ENCODE measurements at regions not wholly inside any gene's neighbourhood (a gene's known extent, or its start where the extent isn't known, plus 50 kb on each side); places are given as distances from the start of the nearest gene placed in this dataset.

GRCh38 chr2:187124529-187124928 is 275.6 kb upstream of the ZSWIM2 start:
- Histone ChIP-seq H3K79me2 (ENCODE audit: control insufficient read depth, insufficient read depth, low read length) (no peaks in the 10 kb centered on the region), H3K4me3 (ENCODE audit: control insufficient read depth in 2 of 3, extremely low read depth in 1 of 3, insufficient read depth in 2 of 3, low read depth in 1 of 3, low read length in 3 of 3) (no peak overlapping the region), H3K4me2 (ENCODE audit: control insufficient read depth, extremely low read depth, insufficient read depth, low read depth, low read length) (no peak overlapping the region), H2AFZ (ENCODE audit: control insufficient read depth, low read length) (no peak overlapping the region), H3K9ac (ENCODE audit: control insufficient read depth, extremely low read depth, insufficient read depth, low read length) (no peak overlapping the region), H3K4me1 (ENCODE audit: control insufficient read depth, extremely low read depth, insufficient read depth, low read length) (no peaks in the 10 kb centered on the region), H3K27me3 (ENCODE audit: control insufficient read depth, extremely low read depth, insufficient read depth, low read length) (no peaks in the 10 kb centered on the region), H3K9me3 (ENCODE audit: control insufficient read depth, low read depth, low read length) (no peaks in the 10 kb centered on the region), H4K20me1 (ENCODE audit: control insufficient read depth, extremely low read depth, insufficient read depth, low read length) (no peaks in the 10 kb centered on the region), H3K27ac (ENCODE audit: control insufficient read depth, insufficient read depth, low read length) (no peak overlapping the region), H3K36me3 (ENCODE audit: control insufficient read depth in 2 of 2, extremely low read depth in 1 of 2, insufficient read depth in 2 of 2, low read length in 2 of 2) (no peaks in the 10 kb centered on the region), H3K9me1 (ENCODE audit: control insufficient read depth, extremely low read depth, insufficient read depth, low read length) (no peaks in the 10 kb centered on the region)
- TF ChIP-seq EZH2 (IDR thresholded peaks at IDR 0.05; ENCODE audit: low read length) (no peak), CTCF (optimal IDR thresholded peaks at IDR 0.05 in 1 of 3, IDR thresholded peaks at IDR 0.05 in 1 of 3, conservative IDR thresholded peaks at IDR 0.05 in 1 of 3; ENCODE audit: extremely low read depth in 1 of 3, insufficient read depth in 2 of 3, low read length in 3 of 3) (no peak)
- DNase-seq (ENCODE audit: low read depth, low spot score), result no peak
- FAIRE-seq, result no peak
- dilution Hi-C loops (cut with MboI; ENCODE audit: extremely low pct_ligation_motif_present, low sequenced_read_pairs), result no loop called here

- H3K4me2 ChIP-seq (ENCODE audit: control insufficient read depth, extremely low read depth, insufficient read depth, low read depth, low read length), result no peak overlapping the region
These were observed 269.5 kb upstream of the ZSWIM2 start for GRCh38 chr2:187118331-187119099.

More at GRCh38 chr2:187118331-187119099, 269.5 kb upstream of the ZSWIM2 start:
- dilution Hi-C loops (cut with MboI; ENCODE audit: extremely low pct_ligation_motif_present, low sequenced_read_pairs), result no loop called here
- Histone ChIP-seq H2AFZ (ENCODE audit: control insufficient read depth, low read length) (no peak overlapping the region), H3K4me1 (ENCODE audit: control insufficient read depth, extremely low read depth, insufficient read depth, low read length) (no peaks in the 10 kb centered on the region), H3K9me3 (ENCODE audit: control insufficient read depth, low read depth, low read length) (no peaks in the 10 kb centered on the region), H3K4me3 (ENCODE audit: control insufficient read depth in 2 of 3, extremely low read depth in 1 of 3, insufficient read depth in 2 of 3, low read depth in 1 of 3, low read length in 3 of 3) (no peak overlapping the region), H3K9ac (ENCODE audit: control insufficient read depth, extremely low read depth, insufficient read depth, low read length) (no peak overlapping the region), H3K79me2 (ENCODE audit: control insufficient read depth, insufficient read depth, low read length) (no peaks in the 10 kb centered on the region), H3K27ac (ENCODE audit: control insufficient read depth, insufficient read depth, low read length) (no peak overlapping the region), H3K27me3 (ENCODE audit: control insufficient read depth, extremely low read depth, insufficient read depth, low read length) (no peaks in the 10 kb centered on the region), H4K20me1 (ENCODE audit: control insufficient read depth, extremely low read depth, insufficient read depth, low read length) (no peaks in the 10 kb centered on the region), H3K36me3 (ENCODE audit: control insufficient read depth in 2 of 2, extremely low read depth in 1 of 2, insufficient read depth in 2 of 2, low read length in 2 of 2) (no peaks in the 10 kb centered on the region), H3K9me1 (ENCODE audit: control insufficient read depth, extremely low read depth, insufficient read depth, low read length) (no peaks in the 10 kb centered on the region)
- FAIRE-seq (no peak), DNase-seq (ENCODE audit: low read depth, low spot score) (no peak)
- TF ChIP-seq EZH2 (IDR thresholded peaks at IDR 0.05; ENCODE audit: low read length) (no peak), CTCF (optimal IDR thresholded peaks at IDR 0.05 in 1 of 3, IDR thresholded peaks at IDR 0.05 in 1 of 3, conservative IDR thresholded peaks at IDR 0.05 in 1 of 3; ENCODE audit: extremely low read depth in 1 of 3, insufficient read depth in 2 of 3, low read length in 3 of 3) (no peak)

All from keratinocyte (primary cell).